H9 (cell line): ENCODE measurements at regions not wholly inside any gene's neighbourhood (a gene's known extent, or its start where the extent isn't known, plus 50 kb on each side); places are given as distances from the start of the nearest gene placed in this dataset.
A peak's percentile ranks its signal among the peaks of the same experiment; 100 is the strongest.
"Not testable (repeated sequence)": the region's sequence is repeated elsewhere in the genome, so short reads cannot be mapped to it uniquely, and the experiment has no call there.

Experiments used
- DNase-seq: peaks from one replicate; pipeline ENCODE4 v3.0.0-alpha.2; 2017
- H2AFZ ChIP-seq: one replicate; pipeline ENCODE4 v1.6.1; 2013; ENCODE audit warnings: mild to moderate bottlenecking, low read length, control low read depth, moderate library complexity
- H2AK5ac ChIP-seq: 2 replicates; pipeline ENCODE4 v1.6.1; 2013; ENCODE audit warnings: low read length, control low read depth, mixed read lengths; ENCODE audit not compliant: insufficient read length
- H2BK120ac ChIP-seq: one replicate; pipeline ENCODE4 v1.6.1; 2013; ENCODE audit warnings: low read depth, mild to moderate bottlenecking, low read length, control low read depth, inconsistent platforms; ENCODE audit not compliant: poor library complexity, severe bottlenecking
- H2BK12ac ChIP-seq: 2 replicates; pipeline ENCODE4 v1.6.1; 2013; ENCODE audit warnings: low read length, control low read depth, mixed read lengths, low read depth; ENCODE audit not compliant: insufficient read length
- H2BK15ac ChIP-seq: 2 replicates; pipeline ENCODE4 v1.6.1; 2013; ENCODE audit warnings: low read depth, low read length, control low read depth
- H2BK20ac ChIP-seq: one replicate; pipeline ENCODE4 v1.6.1; 2013; ENCODE audit warnings: low read depth, mild to moderate bottlenecking, low read length, control low read depth, inconsistent platforms; ENCODE audit not compliant: poor library complexity, severe bottlenecking
- H2BK5ac ChIP-seq: 2 replicates; pipeline ENCODE4 v1.6.1; 2013; ENCODE audit warnings: low read length, control low read depth, mixed read lengths; ENCODE audit not compliant: insufficient read length
- H3K14ac ChIP-seq: 2 replicates; pipeline ENCODE4 v1.6.1; 2013; ENCODE audit warnings: low read length, control low read depth; ENCODE audit not compliant: insufficient read depth
- H3K18ac ChIP-seq: 2 replicates; pipeline ENCODE4 v1.6.1; 2013; ENCODE audit warnings: low read depth, mild to moderate bottlenecking, mixed read lengths, low read length, control low read depth; ENCODE audit not compliant: insufficient read length
- H3K23ac ChIP-seq: 2 replicates; pipeline ENCODE4 v1.6.1; 2013; ENCODE audit warnings: low read length, control low read depth, mixed read lengths, low read depth; ENCODE audit not compliant: insufficient read length
- H3K23me2 ChIP-seq: 2 replicates; pipeline ENCODE4 v1.6.1; 2013; ENCODE audit warnings: low read depth, mild to moderate bottlenecking, mixed read lengths, low read length, control low read depth; ENCODE audit not compliant: insufficient read length, poor library complexity, severe bottlenecking
- H3K27ac ChIP-seq: 2 replicates; pipeline ENCODE4 v1.5.1; 2013; ENCODE audit warnings: low read length, control low read depth, mixed read lengths, low read depth; ENCODE audit not compliant: insufficient read length
- H3K27me3 ChIP-seq: 2 replicates; pipeline ENCODE4 v1.6.1; 2013; ENCODE audit warnings: low read length, control low read depth, inconsistent platforms; ENCODE audit not compliant: insufficient read depth
- H3K4ac ChIP-seq: 2 replicates; pipeline ENCODE4 v1.6.1; 2013; ENCODE audit warnings: low read depth, mild to moderate bottlenecking, control low read depth, inconsistent platforms, low read length, moderate library complexity
- H3K4me1 ChIP-seq: 2 replicates; pipeline ENCODE4 v1.6.1; 2013; ENCODE audit warnings: low read length, control low read depth, inconsistent platforms; ENCODE audit not compliant: insufficient read depth
- H3K4me2 ChIP-seq: 2 replicates; pipeline ENCODE4 v1.6.1; 2013; ENCODE audit warnings: low read length, control low read depth, mixed read lengths; ENCODE audit not compliant: insufficient read length, insufficient read depth
- H3K56ac ChIP-seq: 2 replicates; pipeline ENCODE4 v1.6.1; 2013; ENCODE audit warnings: low read depth, mild to moderate bottlenecking, mixed read lengths, low read length, control low read depth; ENCODE audit not compliant: insufficient read length
- H3K79me1 ChIP-seq: 2 replicates; pipeline ENCODE4 v1.6.1; 2013; ENCODE audit warnings: low read depth, mild to moderate bottlenecking, moderate library complexity, low read length, control low read depth, inconsistent platforms; ENCODE audit not compliant: insufficient read depth, poor library complexity, severe bottlenecking
- H3K79me2 ChIP-seq: 2 replicates; pipeline ENCODE4 v1.6.1; 2013; ENCODE audit warnings: low read length, control low read depth, inconsistent platforms; ENCODE audit not compliant: insufficient read depth
- H3K9ac ChIP-seq: 2 replicates; pipeline ENCODE4 v1.6.1; 2013; ENCODE audit warnings: low read length, control low read depth, mixed read lengths; ENCODE audit not compliant: insufficient read length; ENCODE audit errors: extremely low read depth
- H3K9me3 ChIP-seq: one replicate; pipeline ENCODE4 v1.6.1; 2013; ENCODE audit warnings: low read depth, low read length, inconsistent platforms; ENCODE audit not compliant: control insufficient read depth
- H3T11ph ChIP-seq: one replicate; pipeline ENCODE4 v1.6.1; 2013; ENCODE audit warnings: mild to moderate bottlenecking, low read length, control low read depth, inconsistent platforms
- H4K20me1 ChIP-seq: one replicate; pipeline ENCODE4 v1.6.1; 2013; ENCODE audit not compliant: control insufficient read depth, insufficient read length, insufficient read depth
- H4K5ac ChIP-seq: 2 replicates; pipeline ENCODE4 v1.6.1; 2013; ENCODE audit warnings: low read depth, mild to moderate bottlenecking, mixed read lengths, low read length, control low read depth; ENCODE audit not compliant: insufficient read length
- H4K8ac ChIP-seq: replicated peaks from 2 replicates; pipeline ENCODE4 v1.6.1; 2013; ENCODE audit warnings: low read length, control low read depth, mixed read lengths, low read depth; ENCODE audit not compliant: insufficient read length
- H4K91ac ChIP-seq: 2 replicates; pipeline ENCODE4 v1.6.1; 2013; ENCODE audit warnings: low read depth, mild to moderate bottlenecking, moderate library complexity, mixed read lengths, low read length, control low read depth; ENCODE audit not compliant: insufficient read length
- H3K27ac Mint-ChIP-seq, 3 experiments: 2 replicates in 2 of 3; 3 replicates in 1 of 3; pipeline ENCODE4 v1.8.0; 2020 to 2021; ENCODE audit warnings: mixed read lengths in 3 of 3, mild to moderate bottlenecking in 1 of 3, moderate library complexity in 1 of 3
- H3K27me3 Mint-ChIP-seq: 2 replicates; pipeline ENCODE4 v1.8.0; 2021; ENCODE audit warnings: low read depth, mild to moderate bottlenecking, moderate library complexity, mixed read lengths
- H3K36me3 Mint-ChIP-seq, 3 experiments: 2 replicates in 2 of 3; 3 replicates in 1 of 3; pipeline ENCODE4 v1.8.0; 2020 to 2021; ENCODE audit warnings: low read depth in 3 of 3, mixed read lengths in 3 of 3; ENCODE audit not compliant: insufficient read depth in 1 of 3
- H3K4me1 Mint-ChIP-seq, 2 experiments: 2 replicates each; pipeline ENCODE4 v1.8.0; 2020; ENCODE audit warnings: mixed read lengths in 2 of 2
- H3K4me3 Mint-ChIP-seq, 2 experiments: 2 replicates in 1 of 2; 3 replicates in 1 of 2; pipeline ENCODE4 v1.8.0; 2020 to 2021; ENCODE audit warnings: mild to moderate bottlenecking in 2 of 2, mixed read lengths in 2 of 2, moderate library complexity in 1 of 2
- H3K9me3 Mint-ChIP-seq, 2 experiments: 2 replicates in 1 of 2; 3 replicates in 1 of 2; pipeline ENCODE4 v1.8.0; 2020; ENCODE audit warnings: mild to moderate bottlenecking in 2 of 2, mixed read lengths in 2 of 2, moderate library complexity in 1 of 2
- WGBS: extraction: QIAGEN DNeasy Blood & Tissue Kit; methylation state at CpG from one replicate; pipeline ENCODE4 v1.1.7; 2013; ENCODE audit warnings: missing lambda C conversion rate, low lambda C conversion rate, mixed read lengths; ENCODE audit not compliant: insufficient read length; ENCODE audit errors: extremely low coverage; 5-methylcytosine and 5-hydroxymethylcytosine counted together
- TF ChIP-seq, protein P1 (sequence below): fragments of 200-600 bp; sonication (generic); conservative IDR thresholded peaks from 3 replicates; pipeline ENCODE4 v1.8.0; 2021; ENCODE audit warnings: antibody characterized with exemption, mild to moderate bottlenecking

DNA sequence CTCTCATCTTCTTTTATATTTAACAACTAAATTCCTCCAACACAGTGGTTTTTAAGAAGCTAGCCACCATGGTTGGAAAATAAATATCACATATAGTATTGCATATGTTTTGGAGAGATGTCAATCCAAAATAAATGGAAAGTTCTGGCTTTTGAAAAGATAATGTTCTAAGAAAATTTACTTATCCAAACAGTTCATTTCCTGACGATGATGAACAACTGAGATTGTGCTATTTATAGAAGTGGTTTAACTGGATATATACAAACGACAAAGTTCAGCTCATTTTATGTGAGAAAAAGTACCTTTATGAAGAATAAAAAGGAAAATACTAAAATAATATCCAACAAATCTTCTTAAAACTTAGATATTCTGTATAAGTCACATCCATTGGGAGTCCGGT, 174.7 kb downstream of the MZT1 start:
- no peak overlapping the region for H4K8ac ChIP-seq
- H3K4me1 Mint-ChIP-seq, result peaks cover 3% of the 10 kb centered on the region in 2 experiments; a peak in 1 of 4 replicates
- H2BK15ac ChIP-seq, result no peak overlapping the region
- no peak overlapping the region for H2BK12ac ChIP-seq
- no peaks in the 10 kb centered on the region for H3K9me3 ChIP-seq
- no CpG with 5 or more reads among the region's 3 CpGs for WGBS
- H2BK120ac ChIP-seq, result no peak overlapping the region
- TF ChIP-seq, protein P1, sequence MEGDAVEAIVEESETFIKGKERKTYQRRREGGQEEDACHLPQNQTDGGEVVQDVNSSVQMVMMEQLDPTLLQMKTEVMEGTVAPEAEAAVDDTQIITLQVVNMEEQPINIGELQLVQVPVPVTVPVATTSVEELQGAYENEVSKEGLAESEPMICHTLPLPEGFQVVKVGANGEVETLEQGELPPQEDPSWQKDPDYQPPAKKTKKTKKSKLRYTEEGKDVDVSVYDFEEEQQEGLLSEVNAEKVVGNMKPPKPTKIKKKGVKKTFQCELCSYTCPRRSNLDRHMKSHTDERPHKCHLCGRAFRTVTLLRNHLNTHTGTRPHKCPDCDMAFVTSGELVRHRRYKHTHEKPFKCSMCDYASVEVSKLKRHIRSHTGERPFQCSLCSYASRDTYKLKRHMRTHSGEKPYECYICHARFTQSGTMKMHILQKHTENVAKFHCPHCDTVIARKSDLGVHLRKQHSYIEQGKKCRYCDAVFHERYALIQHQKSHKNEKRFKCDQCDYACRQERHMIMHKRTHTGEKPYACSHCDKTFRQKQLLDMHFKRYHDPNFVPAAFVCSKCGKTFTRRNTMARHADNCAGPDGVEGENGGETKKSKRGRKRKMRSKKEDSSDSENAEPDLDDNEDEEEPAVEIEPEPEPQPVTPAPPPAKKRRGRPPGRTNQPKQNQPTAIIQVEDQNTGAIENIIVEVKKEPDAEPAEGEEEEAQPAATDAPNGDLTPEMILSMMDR, result no peak
- no peaks in the 10 kb centered on the region for H3K79me2 ChIP-seq
- no peak overlapping the region for H2AK5ac ChIP-seq
- no peak overlapping the region for H4K5ac ChIP-seq
- H3K27me3 ChIP-seq, result no peaks in the 10 kb centered on the region
- no peaks in the 10 kb centered on the region for H3K79me1 ChIP-seq
- no peak overlapping the region for H3T11ph ChIP-seq
- H2AFZ ChIP-seq, result no peak overlapping the region
- no peak overlapping the region for H3K18ac ChIP-seq
- H3K14ac ChIP-seq, result no peak overlapping the region
- H3K27ac ChIP-seq, result no peak overlapping the region
- no peak overlapping the region for H3K4ac ChIP-seq
- H4K20me1 ChIP-seq, result no peaks in the 10 kb centered on the region
- H3K4me2 ChIP-seq, result no peak overlapping the region
- no peaks in the 10 kb centered on the region for H3K23me2 ChIP-seq
- H2BK5ac ChIP-seq, result no peak overlapping the region
- no peak overlapping the region for H3K27ac Mint-ChIP-seq
- no peak overlapping the region for H2BK20ac ChIP-seq
- no peak for DNase-seq
- H3K56ac ChIP-seq, result no peak overlapping the region
- no peak overlapping the region for H3K4me3 Mint-ChIP-seq
- H3K4me1 ChIP-seq, result no peaks in the 10 kb centered on the region
- H4K91ac ChIP-seq, result no peak overlapping the region
- H3K9me3 Mint-ChIP-seq, result peaks cover 0 to 3% of the 10 kb centered on the region in 2 experiments; a peak in 1 of 5 replicates
- H3K36me3 Mint-ChIP-seq, result no peaks in the 10 kb centered on the region
- no peak overlapping the region for H3K9ac ChIP-seq
- H3K27me3 Mint-ChIP-seq, result no peaks in the 10 kb centered on the region
- no peak overlapping the region for H3K23ac ChIP-seq

DNA sequence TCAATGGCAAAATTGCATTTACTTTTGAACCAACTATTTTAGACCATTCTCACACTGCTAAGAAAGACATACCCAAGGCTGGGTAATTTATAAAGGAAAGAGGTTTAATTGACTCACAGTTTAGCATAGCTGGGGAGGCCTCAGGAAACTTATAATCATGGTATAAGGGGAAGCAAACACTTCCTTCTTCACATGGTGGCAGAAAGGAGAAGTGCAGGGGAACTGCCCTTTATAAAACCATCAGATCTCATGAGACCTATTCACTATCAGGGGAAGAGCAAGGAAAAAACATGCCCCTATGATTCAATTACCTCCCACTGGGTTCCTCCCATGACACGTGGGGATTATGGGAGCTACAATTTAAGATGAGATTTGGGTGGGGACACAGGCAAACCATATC, 181.5 kb downstream of the MZT1 start:
- H2BK120ac ChIP-seq, H4K5ac ChIP-seq, H3K79me1 ChIP-seq, DNase-seq, H4K20me1 ChIP-seq, H4K91ac ChIP-seq, H3K36me3 Mint-ChIP-seq, H2BK5ac ChIP-seq, H3K18ac ChIP-seq, H3K14ac ChIP-seq, H3K9me3 Mint-ChIP-seq, H3T11ph ChIP-seq, H3K27me3 ChIP-seq, H3K79me2 ChIP-seq, H3K4ac ChIP-seq, H2AK5ac ChIP-seq, H4K8ac ChIP-seq, H3K23ac ChIP-seq, H3K4me3 Mint-ChIP-seq, H3K4me1 Mint-ChIP-seq, H3K56ac ChIP-seq, H3K9ac ChIP-seq, H3K27ac ChIP-seq, H2BK15ac ChIP-seq, H3K23me2 ChIP-seq, H3K4me1 ChIP-seq, H2AFZ ChIP-seq, H3K4me2 ChIP-seq, H2BK12ac ChIP-seq, H2BK20ac ChIP-seq, H3K9me3 ChIP-seq: not testable (repeated sequence)
- no CpG with 5 or more reads among the region's 1 CpG for WGBS
- Mint-ChIP-seq H3K27me3 (peaks cover 16% of the 10 kb centered on the region), H3K27ac (peak overlapping the region in 1 of 3 experiments; percentile 36; a peak in 1 of 7 replicates)
